ENCODE measurements at regions not wholly inside any gene's neighbourhood (a gene's known extent, or its start where the extent isn't known, plus 50 kb on each side); places are given as distances from the start of the nearest gene placed in this dataset.

DNA sequence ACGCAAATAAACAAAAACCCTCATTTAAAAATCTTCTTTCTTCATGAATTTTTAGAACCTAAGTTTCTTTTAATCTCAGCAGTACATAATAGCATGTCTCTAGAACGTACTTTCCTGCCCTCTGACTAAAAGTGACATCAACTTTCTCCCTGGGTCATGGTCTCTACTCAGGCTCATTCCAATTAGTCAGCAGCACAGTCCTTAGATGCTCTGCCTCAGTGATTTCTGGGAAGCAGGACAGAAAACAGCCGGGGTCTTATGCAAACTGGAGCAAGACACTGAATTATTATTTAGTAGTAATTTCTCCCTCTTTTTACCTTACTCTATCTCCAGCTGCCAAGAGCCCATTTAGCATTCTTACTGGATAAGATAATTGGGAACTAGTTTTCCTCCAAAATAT is 365.2 kb downstream of the TUSC7 start:
- no peak for TF ChIP-seq POLR2A (IDR thresholded peaks at IDR 0.05; ENCODE audit: low read length)
- no peak for TF ChIP-seq GATA1 (IDR thresholded peaks at IDR 0.05; ENCODE audit: low read depth, low read length)
- DNase-seq = no peak

DNA sequence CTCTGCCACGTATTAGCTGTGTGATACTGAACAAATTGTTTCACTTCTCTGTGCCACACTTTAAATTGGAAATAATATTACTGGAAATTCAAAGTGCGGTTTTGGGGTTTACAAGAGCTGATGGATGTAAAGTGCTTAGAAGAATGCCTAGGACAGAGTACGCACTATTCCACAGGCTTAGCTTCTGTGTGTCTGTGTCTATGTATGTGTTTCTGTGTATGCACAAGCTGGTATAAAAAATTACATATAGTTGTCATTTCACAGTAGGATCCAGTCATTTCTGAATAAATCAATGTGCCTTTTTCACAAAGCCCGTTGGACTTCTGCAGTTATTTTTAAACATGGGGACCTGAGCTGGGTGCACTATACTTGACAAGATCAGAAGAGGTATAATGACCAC is 370.4 kb downstream of the TUSC7 start:
- TF ChIP-seq POLR2A (IDR thresholded peaks at IDR 0.05; ENCODE audit: low read length) = no peak
- TF ChIP-seq GATA1 (IDR thresholded peaks at IDR 0.05; ENCODE audit: low read depth, low read length) = no peak

DNA sequence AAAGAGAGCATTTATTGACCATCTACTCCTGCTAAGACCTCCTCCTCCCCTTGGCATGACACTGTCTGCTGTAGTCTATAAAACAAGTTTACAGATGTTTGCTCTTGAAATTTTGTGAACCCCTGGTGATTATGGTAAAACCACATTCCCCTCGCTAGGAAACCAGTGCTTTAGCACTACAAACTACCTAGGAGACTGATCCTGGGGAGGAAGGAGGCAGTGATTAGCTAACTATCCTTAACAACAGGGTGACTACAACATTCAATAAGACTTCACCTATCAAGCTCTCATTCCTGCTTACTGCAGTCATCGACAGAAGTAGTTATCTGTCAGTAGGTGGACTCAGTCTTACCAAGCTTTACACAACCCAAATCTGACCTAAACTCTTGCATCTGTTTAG is 371.3 kb downstream of the TUSC7 start:
- TF ChIP-seq GATA1 (IDR thresholded peaks at IDR 0.05; ENCODE audit: low read depth, low read length) (no peak), POLR2A (IDR thresholded peaks at IDR 0.05; ENCODE audit: low read length) (no peak)
- DNase-seq = no peak

More for the DNA sequence above, 370.4 kb downstream of the TUSC7 start:
- no peak for DNase-seq

DNA sequence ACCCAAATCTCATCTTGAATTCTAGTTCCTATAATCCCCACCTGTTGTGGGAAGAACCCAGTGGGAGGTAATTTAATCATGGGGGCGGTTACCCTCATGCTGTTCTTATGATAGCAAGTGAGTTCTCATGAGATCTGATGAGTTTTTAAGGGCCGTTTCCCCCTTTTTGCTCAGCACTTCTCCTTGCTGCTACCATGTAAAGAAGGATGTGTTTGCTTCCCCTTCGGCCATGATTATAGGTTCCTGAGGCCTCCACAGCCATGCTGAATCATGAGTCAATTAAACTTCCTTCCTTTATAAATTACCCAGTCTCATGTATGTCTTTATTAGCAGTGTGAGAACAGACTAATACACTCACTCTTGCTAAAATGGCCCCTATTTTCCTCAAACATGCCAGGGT is 374.7 kb downstream of the TUSC7 start:
- no peak for DNase-seq
- TF ChIP-seq GATA1 (IDR thresholded peaks at IDR 0.05; ENCODE audit: low read depth, low read length) (no peak), POLR2A (IDR thresholded peaks at IDR 0.05; ENCODE audit: low read length) (no peak)

DNA sequence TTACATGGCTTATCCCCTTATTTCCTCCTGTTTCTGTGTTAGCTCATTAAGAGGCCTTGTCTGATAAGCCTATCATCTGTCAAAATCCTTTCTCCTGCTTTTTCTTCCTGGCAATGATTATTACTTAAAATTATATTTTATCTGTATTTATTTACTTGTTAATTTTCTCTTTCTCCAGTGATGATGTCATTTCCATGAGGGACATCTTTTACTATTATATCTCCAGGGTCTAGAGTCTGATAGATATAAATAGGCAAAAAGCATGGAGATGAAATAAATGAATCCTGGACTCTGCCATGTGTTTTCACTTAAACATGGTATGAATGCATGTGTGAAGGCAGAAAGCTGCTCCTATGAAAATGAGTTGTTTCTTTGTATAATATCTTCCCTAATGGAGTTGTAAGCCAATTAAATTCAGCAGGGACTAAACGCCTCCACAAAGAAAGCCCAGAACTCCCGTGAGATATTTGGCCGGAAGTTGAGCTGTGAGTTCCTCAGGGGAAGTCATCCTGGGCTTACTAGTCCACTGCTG is 375.2 kb downstream of the TUSC7 start:
- no peak for DNase-seq
- TF ChIP-seq GATA1 (IDR thresholded peaks at IDR 0.05; ENCODE audit: low read depth, low read length) = no peak
- TF ChIP-seq POLR2A (IDR thresholded peaks at IDR 0.05; ENCODE audit: low read length) = no peak

DNA sequence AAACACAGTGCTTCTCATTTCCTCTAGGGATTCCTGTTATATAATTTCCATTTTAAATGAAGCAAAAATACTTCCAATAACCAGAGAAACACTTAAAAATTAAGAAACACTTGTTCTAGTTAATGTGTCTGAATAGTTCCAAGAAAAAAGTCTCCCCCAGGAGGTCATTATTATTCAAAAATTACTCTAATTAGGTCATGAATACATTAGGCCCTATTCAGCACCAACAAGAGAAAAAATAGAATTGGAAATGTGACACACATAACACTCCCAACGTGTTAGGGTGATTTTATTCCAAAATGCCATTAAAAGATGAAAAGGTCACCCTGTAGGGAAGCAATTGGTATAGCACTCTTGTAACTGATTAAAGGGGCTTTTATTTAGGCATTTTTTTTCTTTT is 382.1 kb downstream of the TUSC7 start:
- TF ChIP-seq GATA1 (IDR thresholded peaks at IDR 0.05; ENCODE audit: low read depth, low read length) (no peak), POLR2A (IDR thresholded peaks at IDR 0.05; ENCODE audit: low read length) (no peak)
- no peak for DNase-seq

DNA sequence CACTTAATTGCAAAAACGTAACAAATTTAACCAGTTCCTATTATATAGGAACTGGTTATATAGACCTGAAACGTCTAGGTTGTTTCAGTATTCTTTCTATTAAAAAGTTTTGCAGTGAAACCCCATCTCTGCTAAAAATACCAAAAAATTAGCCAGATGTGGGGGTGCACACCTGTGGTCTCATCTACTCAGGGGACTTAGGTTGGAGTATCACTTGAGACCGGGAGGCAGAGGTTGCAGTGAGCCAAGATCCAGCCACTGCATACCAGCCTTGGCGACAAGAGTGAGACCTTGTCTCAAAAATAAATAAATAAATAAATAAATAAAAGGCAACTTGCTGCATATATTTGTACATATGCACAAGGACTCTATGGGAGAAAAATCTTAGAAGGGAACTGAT is 387.0 kb downstream of the TUSC7 start:
- TF ChIP-seq GATA1 (IDR thresholded peaks at IDR 0.05; ENCODE audit: low read depth, low read length) (no peak), POLR2A (IDR thresholded peaks at IDR 0.05; ENCODE audit: low read length) (no peak)
- DNase-seq = no peak

DNA sequence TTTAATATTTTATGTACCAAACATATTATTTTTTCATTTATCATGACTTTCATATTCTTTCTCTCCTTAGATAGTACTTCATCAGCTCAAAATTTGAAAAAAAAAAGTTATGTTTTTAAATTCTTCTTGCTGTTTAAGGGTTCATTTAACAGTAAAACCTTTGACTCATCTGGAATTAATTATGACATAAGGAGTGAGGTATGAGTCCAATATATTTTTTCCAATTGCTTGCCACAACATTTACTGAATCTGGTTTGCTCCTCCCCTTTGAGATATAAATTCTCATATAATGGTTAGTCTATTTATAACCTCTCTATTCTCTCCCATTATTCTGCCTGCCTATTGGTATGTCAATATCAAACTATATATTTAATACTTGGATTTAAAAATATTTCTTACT is 387.8 kb downstream of the TUSC7 start:
- TF ChIP-seq GATA1 (IDR thresholded peaks at IDR 0.05; ENCODE audit: low read depth, low read length) (no peak), POLR2A (IDR thresholded peaks at IDR 0.05; ENCODE audit: low read length) (no peak)
- no peak for DNase-seq

DNA sequence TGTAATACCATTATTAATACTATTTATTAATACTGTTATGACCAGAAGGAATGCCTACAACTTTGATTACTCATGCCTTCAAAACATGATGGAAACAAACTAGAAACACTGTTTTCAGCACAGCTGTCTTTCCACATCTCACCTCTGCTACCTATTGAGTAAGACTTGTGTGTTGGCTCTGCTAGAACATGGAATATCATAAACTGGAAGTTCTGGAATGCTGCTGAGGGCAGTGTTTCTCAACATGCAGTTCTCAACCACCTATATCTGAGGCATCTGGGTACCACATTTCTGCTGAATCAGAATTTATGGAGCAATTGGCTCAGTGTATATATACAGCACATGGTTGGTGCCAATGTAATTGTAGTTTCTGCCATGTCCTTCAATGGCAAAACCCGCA is 392.1 kb downstream of the TUSC7 start:
- TF ChIP-seq GATA1 (IDR thresholded peaks at IDR 0.05; ENCODE audit: low read depth, low read length) (no peak), POLR2A (IDR thresholded peaks at IDR 0.05; ENCODE audit: low read length) (no peak)
- no peak for DNase-seq

DNA sequence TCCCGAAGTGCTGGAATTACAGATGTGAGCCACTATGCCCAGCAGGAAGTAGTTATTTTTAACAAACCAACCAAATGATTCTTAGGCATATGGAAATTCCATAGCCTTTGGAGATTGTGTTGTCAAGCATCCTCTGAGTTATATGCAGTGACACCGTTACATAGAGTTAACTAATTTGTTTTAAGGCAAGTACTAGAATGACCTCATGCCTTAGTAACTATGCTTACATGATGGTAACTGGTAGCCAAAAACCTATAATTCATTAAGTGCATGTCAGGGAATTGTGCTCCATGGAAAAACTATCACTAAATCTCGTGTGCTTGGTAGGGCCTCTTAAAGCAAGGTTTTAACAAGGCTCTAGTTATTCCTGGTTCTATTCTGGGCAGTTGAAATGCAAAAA is 392.8 kb downstream of the TUSC7 start:
- no peak for DNase-seq
- TF ChIP-seq GATA1 (IDR thresholded peaks at IDR 0.05; ENCODE audit: low read depth, low read length) = no peak

DNA sequence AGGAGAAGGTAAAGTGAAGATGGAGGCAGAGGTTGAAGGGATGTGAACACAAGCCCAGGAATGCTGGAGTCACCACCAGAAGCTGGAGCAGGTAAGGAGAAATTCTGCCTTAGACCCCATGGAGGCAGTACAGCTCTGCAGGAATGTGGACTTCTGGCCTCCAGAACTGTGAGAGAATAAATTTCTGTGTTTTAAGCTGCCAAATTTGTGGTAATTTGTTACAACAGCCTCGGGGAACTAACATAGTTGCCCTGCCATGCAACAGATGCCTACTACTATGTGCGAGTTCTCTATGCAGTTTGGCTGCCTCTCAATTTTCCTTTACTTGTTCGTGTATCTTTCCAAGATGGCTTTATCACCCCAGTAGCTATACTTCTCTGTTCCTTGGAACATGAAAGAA is 394.1 kb downstream of the TUSC7 start:
- DNase-seq = no peak
- TF ChIP-seq GATA1 (IDR thresholded peaks at IDR 0.05; ENCODE audit: low read depth, low read length) (no peak), POLR2A (IDR thresholded peaks at IDR 0.05; ENCODE audit: low read length) (no peak)

DNA sequence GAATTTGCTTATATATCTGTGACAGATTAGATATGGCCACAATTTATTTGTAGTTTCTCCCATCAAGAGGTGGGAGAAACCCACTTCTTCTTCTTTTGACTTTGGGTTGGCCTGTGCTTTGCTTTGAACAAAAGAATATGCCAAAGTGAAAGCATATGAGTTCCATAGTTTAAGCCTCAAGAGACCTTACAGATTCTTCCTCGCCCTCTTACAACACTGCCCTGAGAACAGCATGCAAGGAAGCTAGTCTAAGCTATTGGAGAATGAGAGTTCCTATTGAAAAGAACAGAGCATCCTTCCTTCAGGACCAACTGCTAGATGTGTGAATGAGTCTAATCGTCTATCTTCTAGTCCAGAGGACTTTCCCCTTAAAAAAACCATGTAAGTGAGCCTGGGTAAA is 394.8 kb downstream of the TUSC7 start:
- TF ChIP-seq POLR2A (IDR thresholded peaks at IDR 0.05; ENCODE audit: low read length) = no peak
- no peak for TF ChIP-seq GATA1 (IDR thresholded peaks at IDR 0.05; ENCODE audit: low read depth, low read length)
- no peak for DNase-seq

DNA sequence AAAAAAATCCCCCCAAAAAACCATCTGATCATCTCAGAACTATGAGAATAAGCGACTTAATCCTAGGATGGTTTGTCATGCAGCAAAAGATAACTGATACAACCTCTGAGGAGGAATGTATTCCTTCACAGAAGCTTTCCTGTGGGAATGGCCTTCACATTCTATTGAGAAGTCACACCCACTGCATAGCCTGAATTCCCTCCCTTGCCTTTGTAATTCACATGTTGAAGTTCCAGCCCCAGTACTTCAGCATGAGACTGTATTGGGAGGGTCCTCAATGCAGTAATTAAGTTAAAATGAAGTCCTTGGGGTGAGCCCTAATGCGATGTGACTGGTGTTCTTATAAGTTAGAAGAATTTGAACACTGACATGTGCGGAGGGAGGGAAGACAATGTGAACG is 395.2 kb downstream of the TUSC7 start:
- TF ChIP-seq GATA1 (IDR thresholded peaks at IDR 0.05; ENCODE audit: low read depth, low read length) (no peak), POLR2A (IDR thresholded peaks at IDR 0.05; ENCODE audit: low read length) (no peak)
- no peak for DNase-seq

DNA sequence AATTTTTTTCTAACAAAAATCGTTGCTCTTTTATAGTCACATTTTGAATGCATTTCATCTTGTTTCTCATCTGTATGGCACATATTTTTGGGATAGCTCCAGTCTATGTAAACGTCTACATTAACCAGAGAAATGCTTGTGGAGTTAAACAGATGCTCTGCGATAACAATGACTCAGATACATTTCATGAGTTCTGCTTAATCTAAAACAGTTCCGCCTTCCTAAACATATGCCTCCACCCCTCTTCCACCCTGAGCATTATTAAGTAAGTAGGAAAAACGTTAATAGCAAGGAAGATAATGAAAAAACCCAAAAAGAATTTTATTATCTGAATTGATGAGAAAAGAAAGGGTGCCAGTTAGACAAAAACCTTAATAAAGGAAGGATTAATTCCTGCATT is 396.1 kb downstream of the TUSC7 start:
- TF ChIP-seq POLR2A (IDR thresholded peaks at IDR 0.05; ENCODE audit: low read length) (no peak), GATA1 (IDR thresholded peaks at IDR 0.05; ENCODE audit: low read depth, low read length) (no peak)

DNA sequence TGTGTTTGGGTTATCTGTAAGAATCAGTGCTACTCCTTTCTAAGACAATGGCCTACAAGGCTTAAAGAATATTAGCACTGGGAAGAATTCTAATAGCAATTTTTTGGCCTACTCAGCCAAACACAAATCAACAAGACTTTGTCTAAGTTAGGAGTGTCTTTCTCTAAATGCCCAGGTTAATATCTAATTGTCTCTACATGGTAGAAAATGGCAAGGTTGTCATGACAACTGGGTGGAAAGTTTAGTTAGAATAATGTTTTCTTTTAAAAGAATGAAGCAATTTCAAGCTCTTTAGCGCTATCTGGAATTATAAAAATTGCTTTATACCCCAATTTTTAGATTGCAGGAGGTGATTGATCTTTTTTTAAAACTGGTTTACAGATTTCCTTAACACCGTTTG is 396.8 kb downstream of the TUSC7 start:
- TF ChIP-seq GATA1 (IDR thresholded peaks at IDR 0.05; ENCODE audit: low read depth, low read length) = no peak
- DNase-seq = no peak

More for the DNA sequence above, 396.1 kb downstream of the TUSC7 start:
- DNase-seq = no peak

DNA sequence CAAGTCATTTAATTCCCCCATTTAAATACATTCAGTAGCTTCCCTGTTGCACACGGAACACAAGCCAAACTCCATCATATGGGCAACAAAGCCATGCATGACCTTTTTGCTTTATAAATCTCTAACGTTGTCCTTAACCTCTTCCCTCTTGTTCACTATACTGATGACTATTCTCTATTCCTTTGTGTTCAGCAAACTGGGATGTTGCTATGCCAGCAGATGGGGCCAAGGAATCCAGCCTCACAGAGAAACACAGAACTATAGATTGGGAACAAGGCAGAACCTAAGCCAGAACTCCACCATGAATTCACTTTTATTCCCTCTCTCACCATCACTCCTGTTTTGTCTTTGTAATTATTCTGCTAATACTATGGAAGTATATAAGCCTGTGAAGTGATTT is 398.4 kb downstream of the TUSC7 start:
- TF ChIP-seq GATA1 (IDR thresholded peaks at IDR 0.05; ENCODE audit: low read depth, low read length) (no peak), POLR2A (IDR thresholded peaks at IDR 0.05; ENCODE audit: low read length) (no peak)
- no peak for DNase-seq
